Heart left ventricle (tissue), 16 donors: ENCODE measurements at regions not wholly inside any gene's neighbourhood (a gene's known extent, or its start where the extent isn't known, plus 50 kb on each side); places are given as distances from the start of the nearest gene placed in this dataset.

Experiments used
- ATAC-seq, 4 donors: fragments of 200-7000 bp; cut with Tn5 transposase; one replicate each; pipeline ENCODE4 v1.9.1; 2020 to 2022; ENCODE audit warnings: moderate library complexity in 4 of 4, mild to moderate bottlenecking in 3 of 4, moderate number of reproducible peaks in 1 of 4
- DNase-seq, 5 donors: peaks; one replicate each; pipeline ENCODE4 v3.0.0-alpha.2; 2020
- H3K27ac ChIP-seq, 12 donors: fragments of 200-600 bp; sonication (generic) in 4 of 12; one replicate each; pipeline versions ENCODE4 v1.5.0 to v1.8.0; 2016 to 2022; ENCODE audit warnings: mild to moderate bottlenecking in 2 of 12
- H3K27me3 ChIP-seq, 9 donors: fragments of 200-600 bp; sonication (generic) in 2 of 9; one replicate each; pipeline versions ENCODE4 v1.5.1 to v1.8.0; 2016 to 2022; ENCODE audit warnings: mild to moderate bottlenecking in 3 of 9
- H3K36me3 ChIP-seq, 9 donors: fragments of 200-600 bp; sonication (generic) in 2 of 9; one replicate each; pipeline versions ENCODE4 v1.5.0 to v1.8.0; 2018 to 2022; ENCODE audit warnings: mild to moderate bottlenecking in 2 of 9
- H3K4me1 ChIP-seq, 12 donors: fragments of 200-600 bp; sonication (generic) in 4 of 12; one replicate each; pipeline versions ENCODE4 v1.5.0 to v1.8.0; 2016 to 2022; ENCODE audit warnings: mild to moderate bottlenecking in 3 of 12
- H3K4me3 ChIP-seq, 12 donors: fragments of 200-600 bp; sonication (generic) in 4 of 12; one replicate each; pipeline versions ENCODE4 v1.5.0 to v1.8.0; 2017 to 2022; ENCODE audit warnings: mild to moderate bottlenecking in 9 of 12, moderate library complexity in 4 of 12
- H3K9me3 ChIP-seq, 12 donors: fragments of 200-600 bp; sonication (generic) in 4 of 12; one replicate each; pipeline versions ENCODE4 v1.5.0 to v1.8.0; 2016 to 2022; ENCODE audit warnings: mild to moderate bottlenecking in 1 of 12
- CTCF ChIP-seq, 12 donors: fragments of 200-600 bp; sonication (generic) in 4 of 12; IDR thresholded peaks; one replicate each; pipeline versions ENCODE4 v1.5.0 to v1.8.0; 2018 to 2022; ENCODE audit warnings: antibody characterized with exemption in 12 of 12, mild to moderate bottlenecking in 5 of 12
- POLR2A ChIP-seq, 2 donors: fragments of 450-650 bp; IDR thresholded peaks; one replicate each; pipeline ENCODE4 v1.6.1; 2017; ENCODE audit warnings: antibody characterized with exemption in 2 of 2, mild to moderate bottlenecking in 2 of 2, moderate library complexity in 2 of 2
- WGBS, 4 donors: extraction: QIAGEN DNeasy Blood & Tissue Kit in 2 of 4; methylation state at CpG; one replicate each; pipeline versions ENCODE4 v1.1.5 to v1.1.7; 2013 to 2018; 5-methylcytosine and 5-hydroxymethylcytosine counted together
- intact Hi-C, 10 donors: fragments of 100-400 bp; cut with DNase I; formaldehyde crosslinking; loops; one replicate each; pipeline versions ENCODE4 v1.11.1 to v1.14.2; 2022
- donor health status: ischemic (EF 13 %, LVEDD 7.1; RV severe dilation, severe dysfunction).
- donor health status: healthy with polysubstance abuse.
- donor health status: DM: no; HTN: yes; CAD: no.
- donor health status: DM: no; HTN: no; CAD: no.
- donor health status: ischemic (EF 25% LVEDD 6.9; RV normal size, moderate dysfunction).
- donor health status: ischemic (EF 25% LVEDD 5.7; RV mildly dilated, moderate dysfunction).
- donor health status: healthy.
- donor health status: DM: yes; HTN: yes; CAD: no.
- donor health status: ischemic (EF 35%, LVEDD 5.7; RV mildly dilated, moderate dysfunction).
- donor health status: nonischemic (EF 11% LVEDD 7.7; RV severe dilation, severe dysfunction).
- donor health status: DM: yes; HTN: yes; CAD: no.
- donor health status: PGD.
- donor health status: ischemic (EF 29% LVEDD 5.4; RV normal size, mild dysfunction).
- donor health status: nonischemic (EF 23%, LVEDD 6.1; RV moderate dilation, normal function).

GRCh38 chr2:143877876-143878530, 641.9 kb downstream of the ZEB2 start:
- TF ChIP-seq CTCF (IDR thresholded peaks at IDR 0.05), result no peak
- no peak for TF ChIP-seq POLR2A (IDR thresholded peaks at IDR 0.05)
- intact Hi-C loops, result no loop called here
- DNase-seq, result no peak
- Histone ChIP-seq H3K9me3 (peaks cover 0 to 8% (median 0%) of the 10 kb centered on the region in 12 donors), H3K4me3 (no peak overlapping the region), H3K4me1 (no peaks in the 10 kb centered on the region), H3K36me3 (no peaks in the 10 kb centered on the region), H3K27ac (no peak overlapping the region), H3K27me3 (peaks cover 0 to 4% (median 0%) of the 10 kb centered on the region in 9 donors)
- no peak for ATAC-seq
- WGBS, 4 donors, result 77 to 91% (median 87%) methylated on average over 1 of the region's 1 CpG

GRCh38 chr2:143877056-143877455, 642.9 kb downstream of the ZEB2 start:
- TF ChIP-seq POLR2A (IDR thresholded peaks at IDR 0.05), result no peak
- no peak for TF ChIP-seq CTCF (IDR thresholded peaks at IDR 0.05)
- no peak for DNase-seq
- no peak overlapping the region for H3K4me3 ChIP-seq
- WGBS, 4 donors, result 76 to 78% (median 77%) methylated on average over 11 of the region's 11 CpGs
- intact Hi-C loops, result no loop called here
- peaks cover 0 to 10% (median 0%) of the 10 kb centered on the region in 12 donors for H3K9me3 ChIP-seq
- H3K4me1 ChIP-seq, result no peaks in the 10 kb centered on the region
- H3K27ac ChIP-seq, result no peak overlapping the region
- H3K27me3 ChIP-seq, result peaks cover 0 to 4% (median 0%) of the 10 kb centered on the region in 9 donors
- no peaks in the 10 kb centered on the region for H3K36me3 ChIP-seq
- ATAC-seq, result no peak

GRCh38 chr2:143875295-143876233, 644.4 kb downstream of the ZEB2 start:
- no peak for TF ChIP-seq CTCF (IDR thresholded peaks at IDR 0.05)
- no peak for TF ChIP-seq POLR2A (IDR thresholded peaks at IDR 0.05)
- Histone ChIP-seq H3K27me3 (peaks cover 0 to 4% (median 0%) of the 10 kb centered on the region in 9 donors), H3K27ac (no peak overlapping the region), H3K9me3 (peaks cover 0 to 24% (median 7%) of the 10 kb centered on the region in 12 donors), H3K36me3 (no peaks in the 10 kb centered on the region), H3K4me3 (no peak overlapping the region), H3K4me1 (no peaks in the 10 kb centered on the region)
- 76 to 89% (median 80%) methylated on average over 9 of the region's 9 CpGs for WGBS, 4 donors
- DNase-seq (no peak), ATAC-seq (no peak)
- intact Hi-C loops, result no loop called here

GRCh38 chr2:143873886-143874285, 646.0 kb downstream of the ZEB2 start:
- intact Hi-C loops, result no loop called here
- H3K4me3 ChIP-seq, result no peak overlapping the region
- peaks cover 0 to 41% (median 12%) of the 10 kb centered on the region in 12 donors for H3K9me3 ChIP-seq
- no peaks in the 10 kb centered on the region for H3K4me1 ChIP-seq
- no peak for TF ChIP-seq CTCF (IDR thresholded peaks at IDR 0.05)
- no peak for TF ChIP-seq POLR2A (IDR thresholded peaks at IDR 0.05)
- no peaks in the 10 kb centered on the region for H3K36me3 ChIP-seq
- ATAC-seq (no peak), DNase-seq (no peak)
- no peak overlapping the region for H3K27ac ChIP-seq
- no peaks in the 10 kb centered on the region for H3K27me3 ChIP-seq
- WGBS, 4 donors, result 94 to 100% (median 97%) methylated on average over 3 of the region's 3 CpGs
